ENCODE measurements at regions not wholly inside any gene's neighbourhood (a gene's known extent, or its start where the extent isn't known, plus 50 kb on each side); places are given as distances from the start of the nearest gene placed in this dataset.

DNA sequence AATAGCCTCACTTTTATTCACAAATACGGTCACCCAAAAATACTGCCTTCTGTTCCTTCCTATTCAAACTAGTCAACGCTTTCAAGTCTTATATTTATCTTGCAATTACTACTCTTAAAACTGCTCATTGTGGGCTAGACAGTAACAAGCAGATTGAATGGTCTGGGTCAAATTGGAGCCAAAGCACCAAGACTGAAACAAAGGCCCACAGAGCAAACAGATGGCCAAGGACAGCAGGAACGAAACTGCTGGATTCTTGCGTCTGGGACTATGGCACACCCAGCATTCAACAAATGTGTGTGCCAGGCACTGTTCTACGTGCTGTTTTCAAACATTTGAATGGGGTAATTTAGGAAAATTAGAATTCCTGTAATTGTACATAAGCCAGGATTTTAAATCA lies 250.1 kb upstream of the PSMD7 start:
- Mint-ChIP-seq H3K36me3 (no peaks in the 10 kb centered on the region), H3K4me1 (no peaks in the 10 kb centered on the region), H3K27me3 (no peaks in the 10 kb centered on the region), H3K4me3 (no peak overlapping the region), H3K27ac (no peak overlapping the region), H3K9me3 (no peaks in the 10 kb centered on the region)
- no peak for DNase-seq

DNA sequence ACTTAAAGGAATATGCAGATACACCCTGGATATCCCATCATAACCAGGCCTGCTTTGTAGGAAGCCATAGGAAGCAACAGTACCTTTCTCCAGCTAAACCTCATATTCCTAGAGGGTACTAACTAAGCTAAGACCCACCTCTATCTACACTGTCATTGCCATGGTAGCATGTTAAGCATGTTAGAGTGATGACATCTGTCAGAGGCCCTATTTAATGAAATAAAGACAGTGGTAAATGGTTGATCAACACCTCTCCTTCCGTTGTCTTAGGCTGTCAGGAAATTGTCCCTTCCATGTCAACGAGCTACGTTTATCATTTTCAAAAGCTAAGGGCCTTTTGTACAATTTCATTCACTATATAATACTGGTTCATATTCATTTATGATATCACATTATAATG lies 251.1 kb upstream of the PSMD7 start:
- Mint-ChIP-seq H3K4me3 (no peak overlapping the region), H3K36me3 (no peaks in the 10 kb centered on the region), H3K27ac (no peak overlapping the region), H3K9me3 (no peaks in the 10 kb centered on the region), H3K27me3 (no peaks in the 10 kb centered on the region), H3K4me1 (no peaks in the 10 kb centered on the region)
- no peak for DNase-seq

DNA sequence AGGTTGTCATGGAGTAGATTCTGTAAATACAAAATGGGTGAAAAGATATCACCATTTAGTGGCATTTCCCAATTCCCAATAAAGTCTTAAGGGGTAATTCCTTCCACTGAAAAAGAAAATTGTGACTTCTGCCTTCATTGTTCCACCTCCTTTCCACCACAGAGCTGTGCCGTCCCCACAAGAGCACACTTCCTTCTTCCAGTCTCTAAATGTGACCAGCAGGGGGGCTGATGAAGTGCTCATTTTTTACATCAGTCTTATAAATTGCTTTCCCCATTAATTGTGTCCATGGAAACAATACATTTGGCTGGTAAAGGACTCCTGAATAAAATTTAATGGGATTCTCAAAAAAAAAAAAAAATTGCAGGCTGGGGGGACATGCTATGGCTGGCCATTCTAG lies 260.8 kb upstream of the PSMD7 start:
- Mint-ChIP-seq H3K27me3 (peaks cover 23% of the 10 kb centered on the region), H3K4me1 (no peaks in the 10 kb centered on the region), H3K9me3 (no peaks in the 10 kb centered on the region), H3K27ac (no peak overlapping the region), H3K4me3 (no peak overlapping the region), H3K36me3 (no peaks in the 10 kb centered on the region)
- no peak for DNase-seq

GRCh38 chr16:74034862-74035261 lies 261.8 kb upstream of the PSMD7 start:
- peaks cover 23% of the 10 kb centered on the region for H3K27me3 Mint-ChIP-seq
- no peak for DNase-seq
- H3K9me3 Mint-ChIP-seq: no peaks in the 10 kb centered on the region
- H3K4me1 Mint-ChIP-seq: no peaks in the 10 kb centered on the region
- no peaks in the 10 kb centered on the region for H3K36me3 Mint-ChIP-seq
- no peak overlapping the region for H3K4me3 Mint-ChIP-seq
- H3K27ac Mint-ChIP-seq: no peak overlapping the region

DNA sequence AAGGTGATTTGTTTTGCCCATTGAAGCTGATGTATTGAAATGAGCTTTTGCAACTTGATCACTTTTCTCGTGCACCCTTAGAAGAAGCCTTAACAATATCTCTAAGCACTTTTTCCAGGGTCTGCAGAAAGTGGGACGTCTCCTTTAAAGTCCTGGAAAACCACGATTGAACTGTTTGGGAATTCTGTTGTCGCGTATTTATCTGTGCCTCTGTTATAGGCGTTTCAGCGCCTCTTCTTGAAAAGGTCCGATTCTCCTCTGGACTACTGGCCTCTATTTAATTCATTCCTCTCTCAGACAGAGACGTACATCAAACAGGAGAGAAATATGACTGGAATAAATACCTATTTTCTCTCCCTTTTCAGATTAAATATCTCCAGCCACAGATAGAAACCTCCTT lies 262.4 kb upstream of the PSMD7 start:
- no peak for DNase-seq
- Mint-ChIP-seq H3K4me1 (no peaks in the 10 kb centered on the region), H3K36me3 (no peaks in the 10 kb centered on the region), H3K27me3 (peaks cover 23% of the 10 kb centered on the region), H3K4me3 (no peak overlapping the region), H3K27ac (no peak overlapping the region), H3K9me3 (no peaks in the 10 kb centered on the region)

DNA sequence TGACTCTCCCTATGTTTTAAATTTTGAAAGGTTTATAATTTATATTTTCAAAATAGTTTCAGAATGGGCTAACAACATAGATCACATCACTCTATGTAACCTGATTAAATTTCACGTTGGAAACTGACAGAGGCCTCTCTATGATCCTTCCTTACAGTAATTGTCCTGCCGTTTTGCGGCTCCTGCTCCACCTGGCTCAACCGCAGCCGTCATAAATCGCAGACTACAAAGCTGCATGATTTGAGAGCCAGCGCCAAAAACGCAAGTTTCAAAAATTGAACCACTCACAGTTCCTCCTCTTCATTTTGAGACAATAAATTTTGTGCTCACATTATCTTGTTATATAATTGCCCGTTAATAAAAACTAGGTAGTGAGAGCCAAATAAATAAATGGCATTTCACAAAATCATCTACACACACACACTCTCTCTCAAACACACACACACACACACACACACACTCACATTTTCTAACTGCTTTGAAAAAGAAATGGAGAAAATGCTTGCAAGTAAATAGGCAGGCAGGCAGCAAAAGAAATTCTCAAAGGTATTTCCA lies 263.1 kb upstream of the PSMD7 start:
- Mint-ChIP-seq H3K27ac (no peak overlapping the region), H3K4me3 (no peak overlapping the region), H3K9me3 (no peaks in the 10 kb centered on the region), H3K27me3 (peaks cover 23% of the 10 kb centered on the region), H3K4me1 (no peaks in the 10 kb centered on the region), H3K36me3 (no peaks in the 10 kb centered on the region)
- DNase-seq: no peak

- H3K36me3 Mint-ChIP-seq: no peaks in the 10 kb centered on the region
- no peaks in the 10 kb centered on the region for H3K4me1 Mint-ChIP-seq
- no peak overlapping the region for H3K27ac Mint-ChIP-seq
- no peak for DNase-seq
- H3K27me3 Mint-ChIP-seq: peaks cover 22% of the 10 kb centered on the region
- no peak overlapping the region for H3K4me3 Mint-ChIP-seq
- H3K9me3 Mint-ChIP-seq: no peaks in the 10 kb centered on the region
Observed at GRCh38 chr16:74031551-74031950, 265.1 kb upstream of the PSMD7 start.

GRCh38 chr16:74030000-74030706 lies 266.5 kb upstream of the PSMD7 start:
- Mint-ChIP-seq H3K27me3 (peaks cover 18% of the 10 kb centered on the region), H3K4me1 (no peaks in the 10 kb centered on the region), H3K36me3 (no peaks in the 10 kb centered on the region), H3K9me3 (no peaks in the 10 kb centered on the region), H3K27ac (no peak overlapping the region), H3K4me3 (no peak overlapping the region)
- DNase-seq: no peak

- Mint-ChIP-seq H3K27me3 (peaks cover 16% of the 10 kb centered on the region), H3K27ac (no peak overlapping the region), H3K4me3 (no peak overlapping the region), H3K9me3 (no peaks in the 10 kb centered on the region), H3K4me1 (no peaks in the 10 kb centered on the region), H3K36me3 (no peaks in the 10 kb centered on the region)
- no peak for DNase-seq
Observed at GRCh38 chr16:74029115-74029792, 267.4 kb upstream of the PSMD7 start.

DNA sequence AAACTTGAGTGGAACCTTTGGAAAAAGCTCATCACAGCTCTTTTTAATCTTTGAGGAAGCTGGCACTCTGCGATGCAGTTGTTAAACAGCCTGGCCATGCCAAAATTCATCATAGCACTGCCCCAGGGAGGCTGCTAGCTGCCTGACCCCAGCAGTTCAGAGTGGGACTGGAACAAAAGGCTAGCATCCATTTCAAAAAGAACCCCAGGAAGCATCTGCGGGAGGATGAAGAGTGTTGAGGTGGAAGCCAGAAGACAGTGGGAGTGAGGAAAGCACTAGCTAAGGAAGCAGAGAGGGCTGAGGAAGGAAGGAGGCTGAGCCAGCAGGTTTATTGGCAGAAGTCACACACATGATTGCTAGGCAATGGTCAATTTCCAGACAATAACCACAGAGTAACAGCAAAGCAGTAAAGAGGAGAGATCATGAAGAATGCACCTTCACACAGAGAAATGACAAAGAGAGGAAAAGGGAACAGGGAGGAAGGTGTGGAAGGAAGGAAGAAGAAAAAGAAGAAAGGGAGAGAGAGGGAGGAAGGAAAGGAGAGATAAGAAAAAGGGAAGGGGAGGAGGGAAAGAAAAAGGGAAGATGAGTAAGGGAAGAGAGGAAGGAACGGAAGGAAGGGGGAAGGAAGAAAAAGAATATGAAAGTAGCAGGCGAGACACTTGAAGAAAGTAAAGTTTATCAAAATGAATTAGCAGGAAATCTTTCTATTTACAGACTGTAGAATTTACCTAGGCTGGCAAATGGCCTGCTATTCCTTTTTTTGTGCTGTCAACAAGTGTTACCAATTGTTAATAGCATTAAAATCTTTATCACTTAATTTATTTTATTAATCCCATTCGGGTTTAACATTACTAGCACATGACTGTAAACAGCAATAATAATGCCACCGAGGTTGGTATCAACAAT lies 270.0 kb upstream of the PSMD7 start:
- H3K9me3 Mint-ChIP-seq: no peaks in the 10 kb centered on the region
- no peaks in the 10 kb centered on the region for H3K36me3 Mint-ChIP-seq
- H3K4me3 Mint-ChIP-seq: no peak overlapping the region
- no peak overlapping the region for H3K27ac Mint-ChIP-seq
- H3K27me3 Mint-ChIP-seq: peaks cover 10% of the 10 kb centered on the region
- no peaks in the 10 kb centered on the region for H3K4me1 Mint-ChIP-seq
- no peak for DNase-seq

DNA sequence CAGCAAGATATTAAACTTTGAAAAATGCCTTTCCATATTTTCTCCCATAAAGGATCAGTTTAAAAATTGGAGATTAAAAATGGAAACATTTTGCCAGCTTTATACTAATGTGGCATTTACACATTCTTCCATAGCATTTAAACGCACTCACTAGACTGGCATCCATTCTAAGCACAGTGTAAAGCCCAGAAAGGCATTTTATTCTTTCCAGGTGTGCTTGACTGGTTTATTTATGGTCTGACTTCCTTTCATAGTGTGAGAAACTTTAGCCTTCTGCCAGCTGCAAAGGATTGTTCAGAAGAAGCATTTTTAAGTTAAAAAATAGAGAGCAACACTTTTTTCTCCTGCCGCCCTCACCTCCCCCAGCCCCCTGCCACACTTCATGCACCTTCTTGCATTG lies 271.7 kb upstream of the PSMD7 start:
- Mint-ChIP-seq H3K27ac (no peak overlapping the region), H3K27me3 (peaks cover 7% of the 10 kb centered on the region), H3K4me1 (no peaks in the 10 kb centered on the region), H3K36me3 (no peaks in the 10 kb centered on the region), H3K4me3 (no peak overlapping the region), H3K9me3 (no peaks in the 10 kb centered on the region)
- DNase-seq: no peak

- Mint-ChIP-seq H3K36me3 (no peaks in the 10 kb centered on the region), H3K27me3 (peaks cover 4% of the 10 kb centered on the region), H3K4me1 (no peaks in the 10 kb centered on the region), H3K4me3 (no peak overlapping the region), H3K9me3 (peaks cover under 1% of the 10 kb centered on the region), H3K27ac (no peak overlapping the region)
- DNase-seq: no peak
Observed at GRCh38 chr16:74020095-74020670, 276.4 kb upstream of the PSMD7 start.

DNA sequence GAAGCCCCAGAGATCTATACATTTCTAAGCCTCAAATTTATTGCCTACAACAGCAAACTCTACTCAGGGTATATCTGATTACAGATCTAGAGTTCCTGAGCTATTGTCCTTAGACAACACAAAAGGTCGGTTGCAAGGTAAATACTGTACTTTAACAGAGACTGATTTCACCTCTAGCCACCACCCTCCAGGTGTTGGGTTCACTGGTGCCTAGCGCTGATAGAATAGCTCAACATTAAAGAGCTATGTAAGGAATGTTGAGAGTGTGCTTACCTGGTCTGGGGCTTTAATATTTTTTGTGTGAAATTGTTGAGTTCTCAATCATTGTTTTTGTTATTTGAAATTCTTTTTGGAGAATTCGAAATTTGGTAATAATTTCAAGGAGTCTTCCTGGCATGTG lies 277.0 kb upstream of the PSMD7 start:
- no peaks in the 10 kb centered on the region for H3K27me3 Mint-ChIP-seq
- no peak overlapping the region for H3K4me3 Mint-ChIP-seq
- H3K9me3 Mint-ChIP-seq: peaks cover 2% of the 10 kb centered on the region
- no peak for DNase-seq
- H3K36me3 Mint-ChIP-seq: no peaks in the 10 kb centered on the region
- no peaks in the 10 kb centered on the region for H3K4me1 Mint-ChIP-seq
- H3K27ac Mint-ChIP-seq: no peak overlapping the region

- Mint-ChIP-seq H3K9me3 (peaks cover 2% of the 10 kb centered on the region), H3K27ac (no peak overlapping the region), H3K4me1 (no peaks in the 10 kb centered on the region), H3K4me3 (no peak overlapping the region), H3K36me3 (no peaks in the 10 kb centered on the region), H3K27me3 (no peaks in the 10 kb centered on the region)
- no peak for DNase-seq
Observed at GRCh38 chr16:74015953-74016352, 280.7 kb upstream of the PSMD7 start.

- Mint-ChIP-seq H3K36me3 (no peaks in the 10 kb centered on the region), H3K27ac (no peak overlapping the region), H3K4me3 (no peak overlapping the region), H3K9me3 (peaks cover 14% of the 10 kb centered on the region), H3K4me1 (no peaks in the 10 kb centered on the region), H3K27me3 (no peaks in the 10 kb centered on the region)
- no peak for DNase-seq
Observed at GRCh38 chr16:73998707-73999106, 297.9 kb upstream of the PSMD7 start.

Measured in activated naive CD8-positive, alpha-beta T cell treated with anti-CD3 and anti-CD28 coated beads for 36 hours (primary cell).